ENCODE measurements at regions not wholly inside any gene's neighbourhood (a gene's known extent, or its start where the extent isn't known, plus 50 kb on each side); places are given as distances from the start of the nearest gene placed in this dataset.

GRCh38 chr2:13115643-13116042 is 398.9 kb downstream of the TRIB2 start:
- no peak overlapping the region for H3K4me3 ChIP-seq (ENCODE audit: low read depth, low read length)
- no peak for TF ChIP-seq CTCF (IDR thresholded peaks at IDR 0.05; ENCODE audit: low read depth, low read length)

- no peak overlapping the region for H3K4me3 ChIP-seq (ENCODE audit: low read depth, low read length)
- no peak for TF ChIP-seq CTCF (IDR thresholded peaks at IDR 0.05; ENCODE audit: low read depth, low read length)
These were observed 404.4 kb downstream of the TRIB2 start for GRCh38 chr2:13121096-13121495.

GRCh38 chr2:13128139-13128538 is 411.4 kb downstream of the TRIB2 start:
- H3K4me3 ChIP-seq (ENCODE audit: low read depth, low read length): no peak overlapping the region
- no peak for TF ChIP-seq CTCF (IDR thresholded peaks at IDR 0.05; ENCODE audit: low read depth, low read length)

- TF ChIP-seq CTCF (IDR thresholded peaks at IDR 0.05; ENCODE audit: low read depth, low read length): no peak
- H3K4me3 ChIP-seq (ENCODE audit: low read depth, low read length): no peak overlapping the region
These were observed 418.6 kb downstream of the TRIB2 start for GRCh38 chr2:13135369-13135768.

- no peak for TF ChIP-seq CTCF (IDR thresholded peaks at IDR 0.05; ENCODE audit: low read depth, low read length)
- H3K4me3 ChIP-seq (ENCODE audit: low read depth, low read length): no peak overlapping the region
These were observed 419.1 kb downstream of the TRIB2 start for GRCh38 chr2:13135856-13136255.

GRCh38 chr2:13137679-13138078 is 420.9 kb downstream of the TRIB2 start:
- no peak for TF ChIP-seq CTCF (IDR thresholded peaks at IDR 0.05; ENCODE audit: low read depth, low read length)
- no peak overlapping the region for H3K4me3 ChIP-seq (ENCODE audit: low read depth, low read length)

- H3K4me3 ChIP-seq (ENCODE audit: low read depth, low read length): no peak overlapping the region
- no peak for TF ChIP-seq CTCF (IDR thresholded peaks at IDR 0.05; ENCODE audit: low read depth, low read length)
These were observed 424.6 kb downstream of the TRIB2 start for GRCh38 chr2:13141315-13141714.
